Astrocyte (in vitro differentiated cells and primary cell): ENCODE measurements at regions not wholly inside any gene's neighbourhood (a gene's known extent, or its start where the extent isn't known, plus 50 kb on each side); places are given as distances from the start of the nearest gene placed in this dataset.

Source experiments
- DNase-seq: peaks from one replicate; pipeline ENCODE4 v3.0.0-alpha.2; 2010; ENCODE audit warnings: low read depth
- FAIRE-seq: peaks from 2 replicates; lab custom pipeline; 2011; peaks lifted over from hg19 to GRCh38; lab: Jason Lieb, UNC
- H2AFZ ChIP-seq: 2 replicates; pipeline ENCODE4 v1.6.0; 2012; ENCODE audit warnings: low read depth, low read length, inconsistent platforms
- H3K27ac ChIP-seq: 2 replicates; pipeline ENCODE4 v1.5.1; 2011; ENCODE audit warnings: low read depth, low read length, inconsistent platforms
- H3K27me3 ChIP-seq: 2 replicates; pipeline ENCODE4 v1.6.0; 2011; ENCODE audit warnings: low read length, inconsistent platforms; ENCODE audit not compliant: insufficient read depth
- H3K36me3 ChIP-seq: 2 replicates; pipeline ENCODE4 v1.5.1; 2011; ENCODE audit warnings: low read length, inconsistent platforms; ENCODE audit not compliant: insufficient read depth
- H3K4me1 ChIP-seq: 2 replicates; pipeline ENCODE4 v1.5.1; 2011; ENCODE audit warnings: low read length, inconsistent platforms; ENCODE audit not compliant: insufficient read depth
- H3K4me2 ChIP-seq: 2 replicates; pipeline ENCODE4 v1.6.0; 2012; ENCODE audit warnings: low read length, inconsistent platforms
- H3K4me3 ChIP-seq: 2 replicates; pipeline ENCODE4 v1.5.1; 2011; ENCODE audit warnings: low read depth, mild to moderate bottlenecking, low read length, inconsistent platforms; ENCODE audit not compliant: insufficient read depth
- H3K79me2 ChIP-seq: 2 replicates; pipeline ENCODE4 v1.6.0; 2012; ENCODE audit warnings: mild to moderate bottlenecking, low read length, inconsistent platforms; ENCODE audit not compliant: insufficient read depth
- H3K9ac ChIP-seq: 2 replicates; pipeline ENCODE4 v1.6.0; 2012; ENCODE audit warnings: mild to moderate bottlenecking, low read length, inconsistent platforms
- H3K9me3 ChIP-seq: 2 replicates; pipeline ENCODE4 v1.5.1; 2012; ENCODE audit warnings: low read depth, mild to moderate bottlenecking, low read length, inconsistent platforms; ENCODE audit not compliant: insufficient read depth
- H4K20me1 ChIP-seq: 2 replicates; pipeline ENCODE4 v1.6.0; 2012; ENCODE audit warnings: low read length, inconsistent platforms; ENCODE audit not compliant: insufficient read depth
- H3K27ac Mint-ChIP-seq: one replicate; pipeline ENCODE4 v1.8.0; 2021; ENCODE audit warnings: mild to moderate bottlenecking, mixed read lengths; ENCODE audit not compliant: unreplicated experiment
- H3K27me3 Mint-ChIP-seq: one replicate; pipeline ENCODE4 v1.8.0; 2021; ENCODE audit warnings: low read depth, mixed read lengths; ENCODE audit not compliant: unreplicated experiment
- H3K36me3 Mint-ChIP-seq: one replicate; pipeline ENCODE4 v1.8.0; 2021; ENCODE audit warnings: low read depth, mixed read lengths; ENCODE audit not compliant: unreplicated experiment
- H3K4me1 Mint-ChIP-seq: one replicate; pipeline ENCODE4 v1.8.0; 2021; ENCODE audit warnings: low read depth, mixed read lengths; ENCODE audit not compliant: unreplicated experiment
- H3K4me3 Mint-ChIP-seq: one replicate; pipeline ENCODE4 v1.8.0; 2021; ENCODE audit warnings: mild to moderate bottlenecking, moderate library complexity, mixed read lengths; ENCODE audit not compliant: unreplicated experiment
- H3K9me3 Mint-ChIP-seq: one replicate; pipeline ENCODE4 v1.8.0; 2021; ENCODE audit warnings: mild to moderate bottlenecking, mixed read lengths; ENCODE audit not compliant: unreplicated experiment
- CTCF ChIP-seq: IDR thresholded peaks from 2 replicates; pipeline ENCODE4 v1.5.1; 2011; ENCODE audit warnings: low read depth, mild to moderate bottlenecking, inconsistent platforms, low read length, moderate library complexity; ENCODE audit not compliant: insufficient read depth
- EZH2 ChIP-seq: IDR thresholded peaks from 2 replicates; pipeline ENCODE4 v1.6.1; 2012; ENCODE audit warnings: mild to moderate bottlenecking, low read length, inconsistent platforms; ENCODE audit not compliant: insufficient read depth

- no peak overlapping the region for H3K9ac ChIP-seq
- no peaks in the 10 kb centered on the region for H3K36me3 Mint-ChIP-seq
Observed at GRCh38 chr1:106972074-106972473, 84.4 kb upstream of the PRMT6 start.

DNA sequence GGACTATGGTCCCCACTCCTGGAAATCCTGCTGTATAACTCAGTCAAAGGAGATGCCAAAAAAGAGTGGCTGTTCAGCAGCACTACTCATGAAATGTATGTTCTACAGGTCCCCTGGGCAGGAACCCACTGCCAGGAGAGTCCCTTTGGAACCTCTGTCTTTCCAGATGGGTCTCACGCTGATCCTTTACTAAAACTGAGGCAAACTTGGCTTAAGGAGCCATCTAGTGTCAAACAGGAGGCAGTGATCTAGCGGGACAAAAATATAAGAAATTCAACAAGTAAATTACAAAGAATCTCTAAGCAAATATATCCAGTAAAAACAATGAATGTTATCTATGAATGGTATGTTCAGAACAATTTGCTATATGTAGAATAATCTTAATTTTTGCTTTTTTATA lies 80.5 kb upstream of the PRMT6 start:
- no peaks in the 10 kb centered on the region for H3K27me3 ChIP-seq
- no peak overlapping the region for H3K4me3 Mint-ChIP-seq
- H3K27ac ChIP-seq, result no peak overlapping the region
- H3K9ac ChIP-seq, result no peak overlapping the region
- no peaks in the 10 kb centered on the region for H3K4me1 Mint-ChIP-seq
- DNase-seq (no peak), FAIRE-seq (no peak)
- no peak overlapping the region for H3K4me3 ChIP-seq
- no peak overlapping the region for H3K4me2 ChIP-seq
- no peaks in the 10 kb centered on the region for H3K9me3 Mint-ChIP-seq
- no peaks in the 10 kb centered on the region for H3K79me2 ChIP-seq
- TF ChIP-seq EZH2, result no peak
- TF ChIP-seq CTCF, result no peak
- no peaks in the 10 kb centered on the region for H3K27me3 Mint-ChIP-seq
- no peaks in the 10 kb centered on the region for H3K36me3 ChIP-seq
- no peaks in the 10 kb centered on the region for H3K9me3 ChIP-seq
- H2AFZ ChIP-seq, result no peak overlapping the region
- H3K27ac Mint-ChIP-seq, result no peak overlapping the region
- H3K36me3 Mint-ChIP-seq, result no peaks in the 10 kb centered on the region
- no peaks in the 10 kb centered on the region for H4K20me1 ChIP-seq
- H3K4me1 ChIP-seq, result no peaks in the 10 kb centered on the region

More at GRCh38 chr1:106972074-106972473, 84.4 kb upstream of the PRMT6 start:
- DNase-seq (no peak), FAIRE-seq (no peak)
- H3K27ac Mint-ChIP-seq, result no peak overlapping the region
- TF ChIP-seq CTCF (no peak), EZH2 (no peak)
- Histone ChIP-seq H3K4me2 (no peak overlapping the region), H3K27ac (no peak overlapping the region), H3K79me2 (no peaks in the 10 kb centered on the region), H3K4me3 (no peak overlapping the region), H3K4me1 (no peaks in the 10 kb centered on the region), H2AFZ (no peak overlapping the region), H3K9me3 (no peaks in the 10 kb centered on the region), H3K27me3 (no peaks in the 10 kb centered on the region), H4K20me1 (no peaks in the 10 kb centered on the region), H3K36me3 (no peaks in the 10 kb centered on the region)
- H3K4me3 Mint-ChIP-seq, result no peak overlapping the region
- H3K9me3 Mint-ChIP-seq, result no peaks in the 10 kb centered on the region
- H3K4me1 Mint-ChIP-seq, result no peaks in the 10 kb centered on the region
- no peaks in the 10 kb centered on the region for H3K27me3 Mint-ChIP-seq

DNA sequence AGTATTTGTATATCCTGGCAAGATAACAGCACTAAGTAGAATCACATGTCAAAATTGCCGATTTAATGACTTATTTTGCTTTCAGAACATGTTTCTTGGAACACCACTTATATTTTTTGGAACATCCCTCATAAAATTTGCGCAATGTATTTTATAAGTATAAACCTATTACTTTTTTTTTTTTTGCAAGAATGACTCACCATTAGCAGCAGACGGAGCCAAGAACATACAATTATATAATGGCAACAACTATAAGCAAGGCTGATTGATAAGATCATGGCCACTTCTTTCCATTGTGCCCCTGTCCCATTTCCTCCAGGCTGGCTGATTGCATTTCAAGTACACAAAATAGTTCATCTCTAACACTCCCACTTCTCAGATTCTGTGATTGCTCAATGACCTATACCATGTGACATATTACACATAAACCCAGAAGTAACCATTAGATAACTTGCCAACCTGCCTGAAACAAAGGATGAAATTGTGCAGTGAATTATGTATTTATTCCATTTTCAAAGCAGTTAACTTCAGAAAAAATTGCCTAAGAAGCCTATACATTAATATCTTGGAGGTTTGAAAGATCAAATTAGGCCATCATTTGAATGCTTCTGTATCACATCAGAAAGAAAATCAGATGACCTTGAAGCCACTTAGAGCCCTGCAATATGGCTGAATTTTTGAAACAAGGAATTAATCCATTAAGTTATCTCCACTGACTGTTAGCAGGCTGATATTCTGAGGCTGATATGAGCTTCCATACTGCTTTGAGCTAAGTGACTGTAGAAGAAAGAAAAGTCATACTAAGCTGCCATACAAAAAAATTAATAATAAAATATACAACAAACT lies 77.8 kb upstream of the PRMT6 start:
- no peak for DNase-seq
- no peak overlapping the region for H3K27ac ChIP-seq

More for the DNA sequence above, 77.8 kb upstream of the PRMT6 start:
- no peaks in the 10 kb centered on the region for H3K79me2 ChIP-seq
- H3K9me3 ChIP-seq, result no peaks in the 10 kb centered on the region
- no peak overlapping the region for H3K4me2 ChIP-seq
- H3K27me3 ChIP-seq, result no peaks in the 10 kb centered on the region
- H3K27me3 Mint-ChIP-seq, result no peaks in the 10 kb centered on the region
- H3K4me3 ChIP-seq, result no peak overlapping the region
- H3K4me3 Mint-ChIP-seq, result no peak overlapping the region
- H2AFZ ChIP-seq, result no peak overlapping the region
- H3K9ac ChIP-seq, result no peak overlapping the region
- no peaks in the 10 kb centered on the region for H3K9me3 Mint-ChIP-seq
- H3K27ac Mint-ChIP-seq, result no peak overlapping the region
- H3K36me3 Mint-ChIP-seq, result no peaks in the 10 kb centered on the region
- no peaks in the 10 kb centered on the region for H4K20me1 ChIP-seq
- H3K4me1 ChIP-seq, result no peaks in the 10 kb centered on the region
- no peak for TF ChIP-seq EZH2
- no peak for TF ChIP-seq CTCF
- H3K36me3 ChIP-seq, result no peaks in the 10 kb centered on the region
- FAIRE-seq, result no peak
- H3K4me1 Mint-ChIP-seq, result peaks cover 5% of the 10 kb centered on the region
